ENCODE measurements at regions not wholly inside any gene's neighbourhood (a gene's known extent, or its start where the extent isn't known, plus 50 kb on each side); places are given as distances from the start of the nearest gene placed in this dataset.

DNA sequence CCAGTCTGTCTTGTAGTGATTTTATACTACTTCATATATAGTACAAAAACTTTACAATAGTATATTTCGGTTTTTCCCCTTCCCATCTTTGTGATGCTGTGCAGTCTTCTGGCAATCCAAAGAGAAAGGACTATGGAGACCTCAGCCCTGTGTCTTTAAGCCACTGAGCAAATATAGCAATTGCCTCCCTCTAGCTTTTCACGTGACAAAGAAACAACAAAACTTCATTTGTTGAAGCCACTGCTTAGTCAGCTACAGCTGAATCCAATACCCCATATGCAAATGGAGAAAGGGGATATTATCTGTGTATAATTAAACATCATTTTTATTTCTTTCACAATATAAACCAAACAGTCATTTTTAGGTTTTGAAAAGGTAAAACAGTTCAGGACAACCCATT, 142.8 kb upstream of the STK32A start:
- TF ChIP-seq, protein P1, sequence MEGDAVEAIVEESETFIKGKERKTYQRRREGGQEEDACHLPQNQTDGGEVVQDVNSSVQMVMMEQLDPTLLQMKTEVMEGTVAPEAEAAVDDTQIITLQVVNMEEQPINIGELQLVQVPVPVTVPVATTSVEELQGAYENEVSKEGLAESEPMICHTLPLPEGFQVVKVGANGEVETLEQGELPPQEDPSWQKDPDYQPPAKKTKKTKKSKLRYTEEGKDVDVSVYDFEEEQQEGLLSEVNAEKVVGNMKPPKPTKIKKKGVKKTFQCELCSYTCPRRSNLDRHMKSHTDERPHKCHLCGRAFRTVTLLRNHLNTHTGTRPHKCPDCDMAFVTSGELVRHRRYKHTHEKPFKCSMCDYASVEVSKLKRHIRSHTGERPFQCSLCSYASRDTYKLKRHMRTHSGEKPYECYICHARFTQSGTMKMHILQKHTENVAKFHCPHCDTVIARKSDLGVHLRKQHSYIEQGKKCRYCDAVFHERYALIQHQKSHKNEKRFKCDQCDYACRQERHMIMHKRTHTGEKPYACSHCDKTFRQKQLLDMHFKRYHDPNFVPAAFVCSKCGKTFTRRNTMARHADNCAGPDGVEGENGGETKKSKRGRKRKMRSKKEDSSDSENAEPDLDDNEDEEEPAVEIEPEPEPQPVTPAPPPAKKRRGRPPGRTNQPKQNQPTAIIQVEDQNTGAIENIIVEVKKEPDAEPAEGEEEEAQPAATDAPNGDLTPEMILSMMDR (IDR thresholded peaks at IDR 0.05): no peak
- no peak for TF ChIP-seq POLR2A (IDR thresholded peaks at IDR 0.05)
